Kidney epithelial cell (primary cell): ENCODE measurements at regions not wholly inside any gene's neighbourhood (a gene's known extent, or its start where the extent isn't known, plus 50 kb on each side); places are given as distances from the start of the nearest gene placed in this dataset.

Experiments
- DNase-seq: peaks from one replicate; pipeline ENCODE4 v3.0.0-alpha.2; 2010; ENCODE audit warnings: low read depth
- H3K27me3 ChIP-seq: 2 replicates; pipeline ENCODE4 v1.6.0; 2011; ENCODE audit warnings: low read length; ENCODE audit not compliant: control insufficient read depth, insufficient read depth
- H3K36me3 ChIP-seq: 2 replicates; pipeline ENCODE4 v1.5.1; 2011; ENCODE audit warnings: low read length; ENCODE audit not compliant: control insufficient read depth, insufficient read depth
- H3K4me3 ChIP-seq: 2 replicates; pipeline ENCODE4 v1.5.1; 2011; ENCODE audit warnings: low read depth, mild to moderate bottlenecking, control low read depth, low read length
- TF ChIP-seq, protein P1 (sequence below): IDR thresholded peaks from 2 replicates; pipeline ENCODE4 v1.5.1; 2011; ENCODE audit warnings: mild to moderate bottlenecking, moderate library complexity, low read length, control low read depth, inconsistent platforms; ENCODE audit not compliant: insufficient read depth, poor library complexity, severe bottlenecking

DNA sequence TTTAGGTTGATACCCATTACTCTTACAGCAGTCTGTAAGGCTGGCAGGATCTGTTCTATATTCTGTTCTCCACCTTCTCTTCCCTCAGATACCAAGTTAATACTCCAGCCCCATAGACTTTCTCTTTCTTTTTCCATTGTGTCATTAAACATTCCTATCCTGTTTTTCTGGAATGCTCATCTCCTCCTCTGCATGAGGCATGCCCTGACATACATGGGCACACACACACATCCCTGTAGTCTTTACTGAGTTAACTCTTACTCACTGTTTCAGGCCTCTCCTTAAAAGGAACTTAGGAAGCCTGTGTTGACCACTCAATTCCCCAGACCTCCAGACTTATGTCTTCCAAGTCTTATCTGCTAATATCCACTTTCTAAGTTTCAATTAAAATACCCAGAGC lies 476.8 kb downstream of the METTL15 start:
- DNase-seq, result no peak
- H3K27me3 ChIP-seq, result no peaks in the 10 kb centered on the region
- no peak overlapping the region for H3K4me3 ChIP-seq
- H3K36me3 ChIP-seq, result no peaks in the 10 kb centered on the region
- TF ChIP-seq, protein P1, sequence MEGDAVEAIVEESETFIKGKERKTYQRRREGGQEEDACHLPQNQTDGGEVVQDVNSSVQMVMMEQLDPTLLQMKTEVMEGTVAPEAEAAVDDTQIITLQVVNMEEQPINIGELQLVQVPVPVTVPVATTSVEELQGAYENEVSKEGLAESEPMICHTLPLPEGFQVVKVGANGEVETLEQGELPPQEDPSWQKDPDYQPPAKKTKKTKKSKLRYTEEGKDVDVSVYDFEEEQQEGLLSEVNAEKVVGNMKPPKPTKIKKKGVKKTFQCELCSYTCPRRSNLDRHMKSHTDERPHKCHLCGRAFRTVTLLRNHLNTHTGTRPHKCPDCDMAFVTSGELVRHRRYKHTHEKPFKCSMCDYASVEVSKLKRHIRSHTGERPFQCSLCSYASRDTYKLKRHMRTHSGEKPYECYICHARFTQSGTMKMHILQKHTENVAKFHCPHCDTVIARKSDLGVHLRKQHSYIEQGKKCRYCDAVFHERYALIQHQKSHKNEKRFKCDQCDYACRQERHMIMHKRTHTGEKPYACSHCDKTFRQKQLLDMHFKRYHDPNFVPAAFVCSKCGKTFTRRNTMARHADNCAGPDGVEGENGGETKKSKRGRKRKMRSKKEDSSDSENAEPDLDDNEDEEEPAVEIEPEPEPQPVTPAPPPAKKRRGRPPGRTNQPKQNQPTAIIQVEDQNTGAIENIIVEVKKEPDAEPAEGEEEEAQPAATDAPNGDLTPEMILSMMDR, result no peak

DNA sequence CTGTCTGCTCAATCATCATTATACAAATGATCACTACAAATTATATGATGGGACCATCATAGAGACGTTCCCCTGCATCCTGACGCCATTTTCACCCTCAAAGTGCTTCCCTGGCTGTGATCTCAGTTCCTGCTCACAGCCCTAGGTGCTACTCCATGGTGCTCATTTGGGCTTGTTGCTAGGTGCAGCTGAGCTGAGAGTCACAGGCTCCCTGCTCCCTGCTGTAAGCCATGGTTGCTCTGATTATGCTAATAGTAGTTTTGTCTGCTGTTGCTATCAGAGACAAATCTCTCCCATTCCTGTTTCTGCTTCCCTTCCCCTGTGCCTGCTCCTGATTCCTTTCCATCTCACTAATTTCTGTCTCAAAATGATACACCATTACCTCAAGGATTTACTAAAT lies 474.3 kb downstream of the METTL15 start:
- Histone ChIP-seq H3K36me3 (no peaks in the 10 kb centered on the region), H3K4me3 (no peak overlapping the region), H3K27me3 (no peaks in the 10 kb centered on the region)
- TF ChIP-seq, protein P1, result no peak
- no peak for DNase-seq

DNA sequence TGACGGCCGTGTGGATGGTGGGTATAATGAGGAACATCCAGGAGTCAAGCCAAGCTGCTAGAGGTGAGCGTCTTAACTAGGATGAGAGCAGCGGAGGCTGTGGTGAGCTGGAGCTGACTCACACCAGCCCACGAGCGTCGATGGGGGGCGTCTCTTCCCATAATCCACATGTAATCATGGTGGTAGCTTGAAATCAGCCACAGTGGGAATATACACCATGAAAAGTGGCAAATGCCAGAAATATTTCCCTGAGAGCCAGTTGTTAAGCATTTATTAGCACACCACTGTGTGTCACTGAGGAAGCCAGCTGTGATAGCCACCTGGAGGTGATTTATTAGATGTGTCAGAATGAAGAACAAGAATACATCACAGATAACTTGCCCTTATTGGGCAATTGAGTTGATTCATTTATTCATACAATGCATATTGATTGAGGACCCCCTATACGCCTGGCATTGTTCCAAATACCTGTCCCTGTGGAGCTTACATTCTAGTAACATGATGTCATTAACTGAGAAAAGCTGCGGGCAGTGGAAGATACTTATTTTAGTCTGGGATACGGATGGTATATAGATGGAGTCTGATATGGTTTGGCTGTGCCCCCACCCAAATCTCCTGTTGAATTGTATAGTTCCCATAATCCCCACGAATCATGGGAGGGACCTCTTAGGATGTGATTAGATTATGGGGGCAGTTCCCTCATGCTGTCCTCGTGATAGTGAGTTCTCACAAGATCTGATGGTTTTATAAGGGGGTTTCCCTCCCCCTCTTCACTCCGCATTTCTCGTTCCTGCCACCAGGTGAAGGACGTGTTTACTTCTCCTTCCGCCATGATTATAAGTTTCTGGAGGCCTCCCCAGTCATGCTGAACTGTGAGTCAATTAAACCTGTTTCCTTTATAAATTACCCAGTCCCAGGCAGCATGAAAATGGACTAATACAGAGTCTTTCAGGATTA lies 473.4 kb downstream of the METTL15 start:
- TF ChIP-seq, protein P1, result no peak
- H3K36me3 ChIP-seq, result no peaks in the 10 kb centered on the region
- H3K27me3 ChIP-seq, result no peaks in the 10 kb centered on the region
- H3K4me3 ChIP-seq, result no peak overlapping the region
- DNase-seq, result no peak

DNA sequence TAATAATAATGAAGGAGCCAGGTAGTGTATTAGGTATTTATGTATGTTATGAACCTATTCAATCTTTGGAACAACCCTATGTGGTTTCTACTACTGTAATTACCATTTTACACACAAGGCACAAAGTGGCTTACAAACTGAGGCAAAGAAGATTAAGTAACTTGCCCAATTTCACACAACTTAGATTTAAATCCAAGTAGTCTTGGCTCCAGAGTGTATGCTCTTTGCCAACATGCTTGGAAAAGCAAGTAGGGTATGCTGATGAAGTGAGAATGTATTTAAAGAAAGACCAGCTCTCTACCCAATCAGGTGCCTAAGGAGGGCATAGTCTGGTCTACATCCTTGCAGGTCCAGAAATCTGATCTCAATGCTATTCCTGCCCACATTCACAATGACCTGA lies 463.2 kb downstream of the METTL15 start:
- Histone ChIP-seq H3K36me3 (no peaks in the 10 kb centered on the region), H3K27me3 (no peaks in the 10 kb centered on the region), H3K4me3 (no peak overlapping the region)
- TF ChIP-seq, protein P1, result no peak
- no peak for DNase-seq

DNA sequence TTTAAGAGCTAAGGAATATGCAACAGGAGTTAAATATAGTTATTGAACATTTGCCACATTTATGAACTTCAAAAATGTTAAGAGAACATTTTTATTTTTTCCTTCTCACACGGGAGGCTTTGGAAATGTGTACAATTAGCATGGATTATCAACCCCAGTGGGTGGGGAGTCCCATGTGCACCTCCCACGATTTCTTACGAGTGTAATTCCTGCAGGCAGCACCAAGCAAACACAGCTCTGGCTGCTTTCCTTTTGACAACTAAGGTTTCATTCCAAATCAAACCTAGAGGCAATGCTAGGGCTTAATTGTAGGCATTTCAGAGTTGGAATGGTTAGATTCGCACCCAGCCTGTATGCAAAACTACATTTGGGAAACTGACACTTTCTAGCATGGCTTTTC lies 460.9 kb downstream of the METTL15 start:
- Histone ChIP-seq H3K36me3 (no peaks in the 10 kb centered on the region), H3K4me3 (no peak overlapping the region), H3K27me3 (no peaks in the 10 kb centered on the region)
- TF ChIP-seq, protein P1, result no peak
- DNase-seq, result no peak
